Stimulated activated CD8-positive, alpha-beta memory T cell treated with anti-CD3 and anti-CD28 coated beads, Interleukin-2, amount 100 ng/mL, for 1 hour (primary cell): ENCODE measurements at regions not wholly inside any gene's neighbourhood (a gene's known extent, or its start where the extent isn't known, plus 50 kb on each side); places are given as distances from the start of the nearest gene placed in this dataset.

Experiments used
- DNase-seq, 2 donors: peaks; one replicate each; pipeline ENCODE4 v3.0.0-alpha.2; 2020; ENCODE audit warnings: low read depth in 2 of 2

DNA sequence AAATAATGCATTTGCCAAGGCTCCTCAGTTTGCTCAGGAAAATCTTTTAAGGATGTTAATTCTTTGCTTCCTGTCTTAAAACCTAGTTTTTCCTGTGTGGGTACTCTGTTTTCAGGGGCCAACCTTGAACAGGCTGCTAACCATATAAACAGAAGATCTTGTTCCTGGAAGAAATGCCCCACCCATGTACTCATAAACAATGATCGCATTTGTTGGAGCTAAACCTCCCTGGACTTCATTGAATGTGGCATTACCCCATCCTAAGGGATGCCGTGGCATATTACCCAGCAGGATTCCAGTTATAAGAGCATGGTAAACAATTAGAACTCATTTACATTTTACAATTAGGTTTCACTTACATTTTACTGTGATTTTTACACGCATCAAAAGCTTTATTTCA, 436.0 kb downstream of the ZNF608 start:
- DNase-seq, result no peak

DNA sequence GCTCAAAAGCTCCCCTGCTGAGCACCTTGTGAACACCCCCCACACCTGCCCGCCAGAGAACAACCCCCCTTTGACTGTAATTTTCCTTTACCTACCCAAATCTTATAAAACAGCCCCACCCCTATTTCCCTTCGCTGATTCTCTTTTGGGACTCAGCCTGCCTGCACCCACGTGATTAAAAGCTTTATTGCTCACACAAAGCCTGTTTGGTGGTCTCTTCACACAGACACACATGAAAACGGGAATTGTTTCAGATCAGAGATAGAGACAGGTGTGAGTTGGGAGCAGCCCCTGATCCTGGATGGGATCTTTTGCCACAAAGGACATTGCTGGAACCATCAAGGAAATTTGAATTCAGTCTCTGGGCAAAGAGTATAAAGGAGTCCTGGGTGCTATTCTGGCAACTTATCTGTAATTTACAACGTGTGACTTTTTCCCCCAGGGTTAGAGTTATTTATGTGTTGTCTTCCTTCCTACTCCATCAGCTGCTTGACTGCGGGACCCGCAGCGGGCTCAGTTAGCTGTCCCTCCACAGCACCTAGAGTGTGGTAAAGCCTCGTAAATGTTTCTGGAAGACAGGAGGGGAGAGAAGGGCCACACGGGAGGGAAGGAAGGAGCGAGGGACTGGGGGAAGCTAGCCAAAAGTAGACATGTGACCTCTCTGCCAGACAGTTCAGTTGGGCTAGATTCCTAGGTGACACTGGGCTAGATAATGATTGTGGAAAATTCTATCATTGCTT, 437.0 kb downstream of the ZNF608 start:
- no peak for DNase-seq

DNA sequence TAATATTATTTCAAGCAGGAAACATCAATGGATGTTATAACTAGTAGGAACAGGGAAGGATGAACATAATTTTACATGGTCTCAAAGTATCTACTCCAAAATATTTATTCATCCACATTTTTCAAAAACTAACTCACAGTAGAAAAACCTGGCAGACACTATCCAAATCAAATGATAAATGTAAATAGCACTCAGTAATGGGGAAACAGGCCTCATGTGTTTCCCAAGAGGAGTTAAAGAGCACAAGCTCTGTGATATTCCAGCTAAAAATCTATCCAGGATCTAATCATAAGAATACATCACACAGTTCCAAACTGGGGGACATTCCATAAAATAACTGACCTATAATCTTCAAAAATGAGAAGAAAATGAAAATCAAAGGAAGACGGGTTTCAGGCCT, 443.1 kb downstream of the ZNF608 start:
- DNase-seq, result no peak

DNA sequence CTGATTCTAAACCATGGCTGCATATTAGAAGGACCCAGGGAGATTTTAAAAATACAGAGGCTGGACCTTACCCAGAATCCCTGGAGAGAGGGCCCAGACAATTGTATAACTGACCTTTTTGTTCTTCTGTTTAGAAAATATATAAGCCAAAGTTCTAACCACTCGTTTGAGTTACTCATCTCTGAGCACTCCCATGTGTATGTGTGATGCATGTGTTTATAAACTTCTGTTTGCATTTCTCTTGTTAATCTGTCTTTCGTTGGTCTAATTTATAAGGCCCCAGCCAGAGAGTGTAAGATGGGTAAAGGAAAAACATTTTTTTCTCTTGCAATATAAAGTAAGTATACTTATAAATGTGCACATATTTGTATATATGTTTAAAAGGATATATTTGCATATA, 443.9 kb downstream of the ZNF608 start:
- DNase-seq, result no peak

DNA sequence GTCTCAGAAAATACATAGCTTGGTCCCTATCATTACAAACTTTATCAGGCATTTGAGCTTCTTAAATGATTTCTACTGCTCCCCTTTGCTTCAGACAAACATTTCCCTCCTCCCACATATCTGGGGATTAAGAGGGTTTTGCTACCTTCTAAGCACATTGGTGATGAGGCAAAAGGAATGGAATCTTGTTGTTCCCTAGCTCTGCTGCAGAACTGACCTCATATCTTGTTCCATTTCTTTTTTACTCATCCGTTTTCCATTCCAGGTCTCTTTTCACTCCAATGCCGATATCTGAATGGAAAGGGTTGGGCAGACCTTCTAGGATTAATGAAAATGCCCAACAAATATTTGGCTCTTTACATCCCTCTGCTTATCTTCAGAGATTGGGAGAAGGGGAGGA, 444.6 kb downstream of the ZNF608 start:
- DNase-seq, result no peak

GRCh38 chr5:124300815-124301621, 445.4 kb downstream of the ZNF608 start:
- DNase-seq, result no peak

DNA sequence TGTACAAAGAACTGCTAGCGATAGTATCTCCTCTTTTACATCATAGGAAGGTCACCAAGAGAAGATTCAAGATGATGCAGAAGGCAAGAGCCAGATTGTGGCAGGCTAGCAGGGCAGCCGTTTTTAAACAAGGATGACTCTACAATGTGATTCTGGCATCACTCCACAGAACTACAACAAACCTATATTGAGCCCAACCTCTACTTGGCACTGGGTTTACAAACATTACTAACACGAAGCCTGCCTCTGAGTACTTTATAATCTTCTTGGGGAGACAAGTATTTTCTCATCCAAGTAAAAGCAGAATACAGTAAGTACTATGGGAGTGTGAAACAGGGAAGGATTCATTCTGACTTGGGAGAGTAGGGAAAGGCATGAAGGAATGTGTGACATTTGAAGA, 448.6 kb downstream of the ZNF608 start:
- no peak for DNase-seq

GRCh38 chr5:124292322-124292855, 454.1 kb downstream of the ZNF608 start:
- DNase-seq, result no peak

DNA sequence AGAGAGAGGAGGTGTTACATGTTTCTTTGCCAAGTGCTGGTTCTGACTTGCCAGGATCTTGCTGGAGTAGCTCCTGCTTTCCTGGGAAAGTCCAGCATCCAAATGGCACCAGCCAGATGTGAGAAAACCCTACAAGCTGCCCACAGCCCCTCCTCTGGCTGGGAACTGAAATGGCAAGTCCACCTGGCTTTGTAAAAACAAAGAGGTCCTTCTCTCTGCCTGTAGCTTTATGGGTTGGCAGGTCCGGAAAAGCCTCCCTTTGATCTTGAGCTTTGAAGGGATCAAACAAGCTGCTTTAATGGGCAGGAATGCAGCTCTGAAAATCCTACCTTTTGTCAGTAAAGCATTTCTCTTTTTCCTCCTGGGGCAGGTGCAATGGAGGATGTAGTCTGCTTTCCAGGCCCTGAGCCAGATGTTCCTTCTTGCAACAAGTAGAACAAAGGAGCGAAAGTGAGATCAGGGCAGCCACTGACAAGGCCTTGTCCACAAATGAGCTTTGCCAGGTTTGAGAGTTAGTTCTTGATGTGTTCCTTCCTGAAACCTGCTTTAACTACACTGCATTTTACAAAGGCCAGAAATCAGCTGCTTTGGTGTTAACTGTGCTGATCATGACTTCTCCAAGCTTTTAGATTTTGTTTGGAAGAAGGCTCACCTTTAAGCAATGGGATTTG, 456.7 kb downstream of the ZNF608 start:
- DNase-seq, result no peak

DNA sequence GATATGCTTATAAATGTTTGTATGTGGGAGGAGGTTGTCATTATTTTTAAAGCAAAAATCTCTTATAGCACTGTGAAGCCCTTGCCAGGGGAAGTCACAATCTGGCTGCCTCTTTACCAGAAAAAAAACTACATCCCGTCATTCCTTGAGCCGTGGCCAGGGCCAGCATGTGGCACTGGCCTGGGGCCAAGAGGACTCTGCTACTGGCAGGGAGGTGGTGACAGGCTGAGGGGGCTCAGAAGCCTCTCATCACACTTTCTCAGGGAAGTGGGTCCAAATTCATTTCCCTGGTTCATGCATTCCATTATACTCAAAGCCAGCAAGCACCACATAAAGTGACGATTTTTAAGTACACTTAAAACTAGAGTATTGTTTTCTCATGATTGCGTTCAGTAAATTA, 457.3 kb downstream of the ZNF608 start:
- no peak for DNase-seq

DNA sequence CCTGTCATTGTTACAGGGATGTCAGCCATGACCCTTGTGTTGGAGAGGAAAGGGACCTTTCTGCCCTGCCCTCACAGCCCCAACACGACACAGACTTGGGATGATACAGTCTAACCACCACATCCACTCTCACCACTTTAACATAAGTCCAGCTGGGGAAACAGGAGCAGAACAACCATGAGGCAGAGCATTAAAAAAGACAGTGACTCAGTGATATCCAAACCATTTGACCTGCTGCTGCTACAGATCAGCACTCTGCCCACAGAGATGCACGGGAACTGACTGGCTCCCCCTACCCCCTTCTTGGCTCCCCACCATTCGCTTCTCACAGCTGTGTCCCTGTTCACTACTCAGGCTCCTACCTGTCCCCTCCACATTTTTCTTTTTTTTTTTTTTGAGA, 458.6 kb downstream of the ZNF608 start:
- DNase-seq, result no peak

DNA sequence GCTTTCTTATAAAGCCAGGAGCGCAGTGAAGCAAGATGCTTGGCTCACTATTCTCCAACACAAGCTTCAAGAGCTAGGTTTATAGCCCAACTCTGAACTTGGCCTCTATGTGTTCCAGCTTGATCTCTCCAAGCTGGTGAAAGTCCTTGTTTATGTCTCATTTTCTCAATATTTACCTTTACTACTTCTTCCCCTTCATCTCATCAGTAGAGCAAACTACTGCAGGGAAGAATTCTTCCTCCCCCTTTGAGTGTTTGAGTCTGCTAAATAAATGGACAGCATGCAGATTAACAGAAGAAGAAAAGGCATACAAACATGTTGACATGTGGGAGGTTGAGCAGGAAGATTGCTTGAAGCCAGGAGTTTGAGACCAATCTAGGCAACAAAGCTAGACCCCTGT, 460.7 kb downstream of the ZNF608 start:
- DNase-seq, result no peak

- no peak for DNase-seq
These were observed 461.4 kb downstream of the ZNF608 start for GRCh38 chr5:124285071-124285470.

DNA sequence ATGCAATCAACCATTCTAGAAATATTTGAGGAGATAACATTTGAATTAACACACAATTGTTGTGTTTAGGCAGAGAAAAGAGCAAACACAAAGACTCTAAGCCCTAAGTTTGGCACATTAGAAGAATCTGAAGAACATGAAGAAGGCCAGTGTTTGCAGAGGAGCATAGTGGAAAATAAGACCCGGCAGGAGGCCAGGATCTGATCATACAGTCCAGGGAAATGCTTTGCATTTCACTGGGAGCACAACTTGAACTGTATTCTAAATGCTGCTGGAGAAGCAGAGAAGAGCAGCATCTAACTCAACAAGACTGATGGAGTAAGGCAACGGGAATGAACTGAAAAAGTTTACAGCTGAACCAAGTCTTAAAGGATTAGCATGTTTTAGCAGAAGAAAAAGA, 463.4 kb downstream of the ZNF608 start:
- no peak for DNase-seq

- DNase-seq, result no peak
These were observed 466.4 kb downstream of the ZNF608 start for GRCh38 chr5:124280079-124280478.

DNA sequence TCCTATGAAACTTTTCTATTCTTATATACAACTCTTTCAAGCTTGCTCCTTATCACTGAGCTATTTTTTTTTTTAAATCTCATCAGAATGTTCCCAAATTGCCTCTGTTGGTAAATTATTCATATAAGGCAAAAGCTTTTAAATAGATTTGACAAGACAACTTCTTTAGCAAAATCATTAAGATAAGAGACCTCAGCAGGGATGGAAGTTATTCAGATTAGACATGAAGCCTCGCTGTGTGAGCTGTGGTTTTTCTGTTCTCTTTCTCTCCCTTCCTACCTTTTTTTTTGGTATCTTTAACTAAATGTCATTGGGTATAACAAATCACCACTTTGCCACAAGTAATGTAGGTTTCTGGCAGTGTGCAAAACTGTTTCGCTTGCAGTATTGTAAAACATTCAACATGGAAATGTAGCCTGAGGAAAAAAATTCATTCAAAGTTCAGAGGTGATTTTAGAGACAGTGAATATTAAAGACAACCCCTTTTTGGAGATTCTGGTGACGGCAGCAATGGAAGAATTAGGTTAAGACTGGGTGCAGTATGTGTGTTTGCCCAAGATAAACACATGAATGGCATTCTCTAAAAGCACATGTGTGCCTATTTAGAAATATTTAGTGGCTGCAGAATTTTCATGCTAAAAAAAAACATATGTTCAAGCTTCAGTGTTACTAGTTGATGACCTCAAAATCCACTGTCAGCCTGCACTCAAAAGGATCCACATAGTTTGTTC, 467.1 kb downstream of the ZNF608 start:
- DNase-seq, result no peak

DNA sequence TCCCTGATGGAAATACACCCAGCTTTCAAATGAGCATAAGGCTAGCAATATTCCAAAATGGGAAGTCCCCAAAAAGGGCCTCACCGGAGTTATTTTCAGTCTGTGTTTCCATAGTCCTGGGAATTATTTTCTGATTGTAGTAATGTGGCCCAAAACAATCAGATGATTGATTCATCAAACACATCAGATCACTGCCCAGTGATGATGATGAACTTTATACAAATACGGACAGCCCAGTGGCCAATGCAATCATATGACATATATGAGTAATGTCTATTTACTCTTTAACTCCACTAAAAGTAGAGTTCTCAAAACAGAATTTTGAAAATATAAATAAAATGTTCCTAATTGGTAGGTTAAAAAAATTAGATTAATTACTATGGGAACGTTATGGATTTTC, 467.8 kb downstream of the ZNF608 start:
- no peak for DNase-seq

GRCh38 chr5:124277767-124278545, 468.5 kb downstream of the ZNF608 start:
- DNase-seq, result no peak

- DNase-seq, result no peak
These were observed 470.3 kb downstream of the ZNF608 start for GRCh38 chr5:124276166-124276565.

DNA sequence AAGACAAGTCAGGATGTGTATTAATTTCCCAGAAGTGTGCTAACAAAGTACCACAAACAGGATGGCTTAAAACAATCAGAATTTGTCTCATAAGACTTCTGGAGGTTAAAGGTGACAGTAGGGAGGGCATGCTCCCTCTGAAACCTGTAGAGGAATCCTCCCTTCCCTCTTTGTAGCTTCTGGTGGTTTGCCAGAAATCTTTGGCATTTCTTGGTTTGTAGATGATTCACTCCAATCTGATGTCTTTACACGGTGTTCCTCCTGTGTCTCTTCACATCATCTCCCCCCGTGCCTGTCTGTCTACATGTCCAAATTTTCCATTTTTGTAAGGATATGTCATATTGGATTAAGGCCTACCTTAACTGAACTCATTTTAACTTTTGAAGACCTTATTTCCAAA, 471.5 kb downstream of the ZNF608 start:
- DNase-seq, result no peak

DNA sequence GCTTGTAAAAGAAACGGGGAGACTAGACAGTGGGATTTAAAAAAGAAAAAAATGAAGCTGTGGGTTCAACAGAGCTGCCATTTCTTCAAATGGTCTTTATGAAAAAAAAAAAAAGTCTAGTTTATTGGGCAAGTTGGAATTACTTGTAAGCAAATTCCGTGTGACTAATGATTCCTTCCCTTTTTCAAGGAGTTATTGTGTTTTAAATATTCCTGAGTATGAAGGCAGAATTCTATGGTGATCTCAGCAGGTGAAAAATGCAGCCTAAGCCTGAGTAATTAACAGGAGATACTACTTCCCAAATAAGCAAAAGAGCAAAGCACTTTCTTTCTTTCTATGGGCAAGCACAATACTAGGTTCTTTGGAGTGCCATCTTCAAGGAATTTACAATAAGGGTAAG, 481.9 kb downstream of the ZNF608 start:
- no peak for DNase-seq
